Glutamatergic neuron (in vitro differentiated cells): ENCODE measurements at regions not wholly inside any gene's neighbourhood (a gene's known extent, or its start where the extent isn't known, plus 50 kb on each side); places are given as distances from the start of the nearest gene placed in this dataset.

Experiments used
- DNase-seq: peaks from one replicate; pipeline ENCODE4 v3.0.0; 2022
- H3K27ac Mint-ChIP-seq: one replicate; pipeline ENCODE4 v1.8.0; 2020; ENCODE audit warnings: mild to moderate bottlenecking, mixed read lengths, inconsistent platforms; ENCODE audit not compliant: unreplicated experiment
- H3K27me3 Mint-ChIP-seq: one replicate; pipeline ENCODE4 v1.8.0; 2020; ENCODE audit warnings: mild to moderate bottlenecking, moderate library complexity, mixed read lengths, inconsistent platforms; ENCODE audit not compliant: unreplicated experiment
- H3K36me3 Mint-ChIP-seq: one replicate; pipeline ENCODE4 v1.8.0; 2020; ENCODE audit warnings: mild to moderate bottlenecking, mixed read lengths, inconsistent platforms; ENCODE audit not compliant: unreplicated experiment
- H3K4me1 Mint-ChIP-seq: one replicate; pipeline ENCODE4 v1.8.0; 2020; ENCODE audit warnings: mild to moderate bottlenecking, low read depth, mixed read lengths, inconsistent platforms; ENCODE audit not compliant: unreplicated experiment
- H3K4me3 Mint-ChIP-seq: one replicate; pipeline ENCODE4 v1.8.0; 2020; ENCODE audit warnings: mild to moderate bottlenecking, mixed read lengths, inconsistent platforms; ENCODE audit not compliant: unreplicated experiment
- H3K9me3 Mint-ChIP-seq: one replicate; pipeline ENCODE4 v1.8.0; 2020; ENCODE audit warnings: mild to moderate bottlenecking, moderate library complexity, mixed read lengths, inconsistent platforms; ENCODE audit not compliant: unreplicated experiment
- CTCF ChIP-seq: fragments of 200-600 bp; sonication (generic); IDR thresholded peaks from one replicate; pipeline ENCODE4 v1.5.0; 2021; ENCODE audit not compliant: partially characterized antibody, unreplicated experiment

GRCh38 chr5:20515606-20516005 is 527.6 kb upstream of the CDH18 start:
- Mint-ChIP-seq H3K27ac (no peak overlapping the region), H3K4me1 (no peaks in the 10 kb centered on the region), H3K27me3 (no peaks in the 10 kb centered on the region), H3K36me3 (no peaks in the 10 kb centered on the region), H3K4me3 (no peak overlapping the region), H3K9me3 (no peaks in the 10 kb centered on the region)
- no peak for DNase-seq
- TF ChIP-seq CTCF = no peak

- Mint-ChIP-seq H3K4me3 (no peak overlapping the region), H3K9me3 (no peaks in the 10 kb centered on the region), H3K36me3 (no peaks in the 10 kb centered on the region), H3K27ac (no peak overlapping the region), H3K4me1 (no peaks in the 10 kb centered on the region), H3K27me3 (no peaks in the 10 kb centered on the region)
- DNase-seq = no peak
- no peak for TF ChIP-seq CTCF
These were observed 526.1 kb upstream of the CDH18 start for GRCh38 chr5:20514145-20514544.

DNA sequence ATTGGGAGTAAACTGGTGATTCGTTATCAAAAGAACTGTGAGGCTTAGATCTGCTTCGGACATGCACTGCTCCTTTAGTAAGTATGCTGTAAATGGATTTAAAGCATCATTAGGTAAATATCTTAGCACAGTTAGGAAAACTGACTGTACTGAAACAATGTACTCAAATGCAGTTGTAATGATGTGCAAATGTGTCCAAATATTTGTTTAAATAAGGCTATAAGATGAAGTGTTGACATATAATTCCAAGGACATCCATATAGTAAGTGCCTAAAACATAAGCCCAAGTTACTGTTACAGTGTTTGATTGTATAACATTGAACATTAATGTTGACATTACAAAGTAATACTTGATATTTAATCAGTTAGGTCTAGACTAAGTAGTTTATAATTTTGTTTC is 512.5 kb upstream of the CDH18 start:
- Mint-ChIP-seq H3K36me3 (no peaks in the 10 kb centered on the region), H3K27me3 (no peaks in the 10 kb centered on the region), H3K4me1 (no peaks in the 10 kb centered on the region), H3K4me3 (no peak overlapping the region), H3K9me3 (no peaks in the 10 kb centered on the region), H3K27ac (no peak overlapping the region)
- no peak for DNase-seq
- TF ChIP-seq CTCF = no peak

DNA sequence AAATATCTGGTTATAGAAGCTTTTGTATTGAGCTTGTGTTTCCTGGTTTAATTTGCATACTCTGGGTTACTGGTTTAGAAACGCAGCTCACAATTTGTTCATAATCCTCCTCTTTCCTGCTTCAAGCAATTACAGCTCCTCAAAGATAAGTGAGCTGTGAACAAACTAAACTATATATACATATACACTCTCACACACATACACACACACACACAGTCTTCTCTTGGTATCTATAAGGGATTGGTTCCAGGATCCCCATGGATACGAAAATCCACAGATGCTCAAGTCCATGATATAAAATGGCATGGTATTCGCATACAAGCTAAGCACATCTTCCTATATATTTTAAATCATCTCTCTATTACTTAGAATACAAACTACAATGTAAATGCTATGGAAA is 510.9 kb upstream of the CDH18 start:
- H3K27me3 Mint-ChIP-seq = no peaks in the 10 kb centered on the region
- TF ChIP-seq CTCF = no peak
- DNase-seq = no peak
- H3K4me1 Mint-ChIP-seq = no peaks in the 10 kb centered on the region
- no peaks in the 10 kb centered on the region for H3K9me3 Mint-ChIP-seq
- no peaks in the 10 kb centered on the region for H3K36me3 Mint-ChIP-seq
- no peak overlapping the region for H3K27ac Mint-ChIP-seq
- H3K4me3 Mint-ChIP-seq = no peak overlapping the region

GRCh38 chr5:20498102-20498501 is 510.1 kb upstream of the CDH18 start:
- no peak overlapping the region for H3K27ac Mint-ChIP-seq
- no peak for TF ChIP-seq CTCF
- DNase-seq = no peak
- no peaks in the 10 kb centered on the region for H3K27me3 Mint-ChIP-seq
- no peaks in the 10 kb centered on the region for H3K36me3 Mint-ChIP-seq
- no peak overlapping the region for H3K4me3 Mint-ChIP-seq
- no peaks in the 10 kb centered on the region for H3K9me3 Mint-ChIP-seq
- H3K4me1 Mint-ChIP-seq = no peaks in the 10 kb centered on the region
